ENCODE measurements at regions not wholly inside any gene's neighbourhood (a gene's known extent, or its start where the extent isn't known, plus 50 kb on each side); places are given as distances from the start of the nearest gene placed in this dataset.

DNA sequence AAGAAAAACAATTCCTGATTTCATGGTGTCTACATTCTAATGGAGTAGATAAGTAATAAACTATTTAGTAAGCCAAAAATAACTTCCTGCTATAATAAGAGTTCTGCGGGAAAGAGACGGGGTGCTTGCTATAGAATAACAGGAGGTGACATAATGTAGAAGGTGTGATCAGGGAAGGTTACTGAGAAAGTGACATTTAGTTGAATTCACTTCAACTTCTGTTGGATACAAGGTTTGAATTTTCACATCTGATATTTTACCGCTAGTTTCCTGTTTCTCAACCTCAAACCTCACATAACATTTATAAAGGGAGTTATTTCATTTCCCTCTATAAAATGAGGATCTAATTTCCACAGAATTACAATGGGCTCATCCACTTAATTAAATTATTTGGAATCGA is 102.3 kb upstream of the GBE1 start:
- Histone ChIP-seq H3K36me3 (ENCODE audit: control insufficient read depth in 1 of 2, insufficient read depth in 2 of 2, low read depth in 1 of 2, low read length in 2 of 2) (no peaks in the 10 kb centered on the region), H3K4me1 (ENCODE audit: control insufficient read depth, insufficient read depth, low read depth, low read length) (no peaks in the 10 kb centered on the region), H3K9me3 (ENCODE audit: control insufficient read depth, low read length) (no peaks in the 10 kb centered on the region), H3K4me2 (ENCODE audit: low read length, poor library complexity, severe bottlenecking) (no peak overlapping the region), H3K4me3 (ENCODE audit: insufficient read depth in 1 of 2, low read depth in 1 of 2, low read length in 2 of 2) (no peak overlapping the region), H3K9ac (ENCODE audit: low read length) (no peak overlapping the region), H3K23ac (ENCODE audit: low read length in 2 of 2) (no peak overlapping the region), H3K4ac (ENCODE audit: low read depth in 1 of 2, low read length in 2 of 2) (no peak overlapping the region), H2AFZ (ENCODE audit: low read depth, low read length) (no peak overlapping the region), H2BK120ac (ENCODE audit: low read depth, low read length) (no peak overlapping the region), H2AK5ac (ENCODE audit: low read length, severe bottlenecking) (no peak overlapping the region), H3K18ac (ENCODE audit: low read depth in 1 of 2, low read length in 2 of 2) (no peak overlapping the region), H3K79me1 (replicated peaks; ENCODE audit: low read length, poor library complexity, severe bottlenecking) (no peaks in the 10 kb centered on the region), H3K14ac (ENCODE audit: low read length in 2 of 2) (no peak overlapping the region), H3K27me3 (ENCODE audit: control insufficient read depth in 1 of 2, insufficient read depth in 1 of 2, low read length in 2 of 2) (no peaks in the 10 kb centered on the region), H3K27ac (ENCODE audit: low read length, poor library complexity, severe bottlenecking) (no peak overlapping the region), H2BK12ac (ENCODE audit: low read length in 2 of 2) (no peak overlapping the region), H4K91ac (ENCODE audit: low read length) (no peak overlapping the region), H4K8ac (ENCODE audit: low read length) (no peak overlapping the region), H2BK15ac (ENCODE audit: low read depth, poor library complexity, severe bottlenecking) (no peak overlapping the region), H2BK5ac (ENCODE audit: low read depth, low read length, poor library complexity, severe bottlenecking) (no peak overlapping the region)
- 94% methylated on average over 2 of the region's 4 CpGs for WGBS
- no peak for DNase-seq

DNA sequence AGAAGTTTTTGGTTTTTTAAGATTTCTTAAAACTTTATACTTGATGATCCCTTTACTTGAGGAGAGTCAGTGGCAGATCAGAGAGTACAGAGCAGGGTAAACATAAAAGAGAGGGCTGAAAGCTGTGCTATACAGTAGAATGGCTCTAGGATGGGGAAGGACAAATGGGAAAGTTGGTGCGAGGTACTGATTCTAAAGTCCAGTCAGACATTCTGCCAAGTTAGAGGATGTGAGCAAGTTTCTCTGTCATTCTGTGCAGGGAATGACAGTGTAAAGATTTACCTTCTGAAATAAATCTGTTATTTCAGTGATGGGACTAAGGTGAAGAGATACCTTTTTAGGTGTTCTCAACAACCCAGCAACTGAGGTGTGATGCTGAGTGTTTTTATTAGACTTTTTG is 100.1 kb upstream of the GBE1 start:
- no peak overlapping the region for H3K23ac ChIP-seq (ENCODE audit: low read length in 2 of 2)
- no peak overlapping the region for H2AFZ ChIP-seq (ENCODE audit: low read depth, low read length)
- no peaks in the 10 kb centered on the region for H3K79me1 ChIP-seq (replicated peaks; ENCODE audit: low read length, poor library complexity, severe bottlenecking)
- H2BK15ac ChIP-seq (ENCODE audit: low read depth, poor library complexity, severe bottlenecking): no peak overlapping the region
- H3K14ac ChIP-seq (ENCODE audit: low read length in 2 of 2): no peak overlapping the region
- no peak for DNase-seq
- H4K8ac ChIP-seq (ENCODE audit: low read length): no peak overlapping the region
- H3K4me1 ChIP-seq (ENCODE audit: control insufficient read depth, insufficient read depth, low read depth, low read length): no peaks in the 10 kb centered on the region
- WGBS: 100% methylated on average over 1 of the region's 1 CpG
- H2BK12ac ChIP-seq (ENCODE audit: low read length in 2 of 2): no peak overlapping the region
- H4K91ac ChIP-seq (ENCODE audit: low read length): no peak overlapping the region
- no peak overlapping the region for H3K18ac ChIP-seq (ENCODE audit: low read depth in 1 of 2, low read length in 2 of 2)
- no peak overlapping the region for H3K27ac ChIP-seq (ENCODE audit: low read length, poor library complexity, severe bottlenecking)
- H3K9me3 ChIP-seq (ENCODE audit: control insufficient read depth, low read length): no peaks in the 10 kb centered on the region
- no peak overlapping the region for H3K4me3 ChIP-seq (ENCODE audit: insufficient read depth in 1 of 2, low read depth in 1 of 2, low read length in 2 of 2)
- no peak overlapping the region for H2AK5ac ChIP-seq (ENCODE audit: low read length, severe bottlenecking)
- H2BK120ac ChIP-seq (ENCODE audit: low read depth, low read length): no peak overlapping the region
- no peak overlapping the region for H2BK5ac ChIP-seq (ENCODE audit: low read depth, low read length, poor library complexity, severe bottlenecking)
- no peak overlapping the region for H3K4ac ChIP-seq (ENCODE audit: low read depth in 1 of 2, low read length in 2 of 2)
- H3K36me3 ChIP-seq (ENCODE audit: control insufficient read depth in 1 of 2, insufficient read depth in 2 of 2, low read depth in 1 of 2, low read length in 2 of 2): no peaks in the 10 kb centered on the region
- no peak overlapping the region for H3K4me2 ChIP-seq (ENCODE audit: low read length, poor library complexity, severe bottlenecking)
- no peaks in the 10 kb centered on the region for H3K27me3 ChIP-seq (ENCODE audit: control insufficient read depth in 1 of 2, insufficient read depth in 1 of 2, low read length in 2 of 2)
- H3K9ac ChIP-seq (ENCODE audit: low read length): no peak overlapping the region

DNA sequence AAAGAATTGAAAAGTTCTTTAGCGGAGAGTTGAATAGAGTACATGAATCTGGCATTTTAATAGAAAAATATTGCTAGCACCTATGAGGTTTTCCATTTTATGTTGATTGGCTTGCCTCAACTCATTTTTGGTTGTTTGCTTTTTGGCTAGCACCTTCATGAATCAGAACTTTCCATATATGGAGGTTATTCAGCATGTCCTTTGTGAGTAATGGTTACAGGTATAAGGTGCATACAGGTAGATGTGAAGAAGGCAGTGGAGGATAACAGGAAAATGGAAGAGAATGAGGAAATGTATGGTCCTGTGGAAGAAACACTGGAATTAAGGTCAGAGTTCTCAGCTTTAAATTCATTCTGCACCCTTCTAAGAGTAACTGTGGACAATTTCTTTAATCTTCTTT is 98.1 kb upstream of the GBE1 start:
- Histone ChIP-seq H3K23ac (ENCODE audit: low read length in 2 of 2) (no peak overlapping the region), H2AFZ (ENCODE audit: low read depth, low read length) (no peak overlapping the region), H2BK15ac (ENCODE audit: low read depth, poor library complexity, severe bottlenecking) (no peak overlapping the region), H3K79me1 (replicated peaks; ENCODE audit: low read length, poor library complexity, severe bottlenecking) (no peaks in the 10 kb centered on the region), H3K27me3 (ENCODE audit: control insufficient read depth in 1 of 2, insufficient read depth in 1 of 2, low read length in 2 of 2) (no peaks in the 10 kb centered on the region), H3K4me3 (ENCODE audit: insufficient read depth in 1 of 2, low read depth in 1 of 2, low read length in 2 of 2) (no peak overlapping the region), H2AK5ac (ENCODE audit: low read length, severe bottlenecking) (no peak overlapping the region), H3K14ac (ENCODE audit: low read length in 2 of 2) (no peak overlapping the region), H4K91ac (ENCODE audit: low read length) (no peak overlapping the region), H2BK5ac (ENCODE audit: low read depth, low read length, poor library complexity, severe bottlenecking) (no peak overlapping the region), H2BK120ac (ENCODE audit: low read depth, low read length) (no peak overlapping the region), H2BK12ac (ENCODE audit: low read length in 2 of 2) (no peak overlapping the region), H3K27ac (ENCODE audit: low read length, poor library complexity, severe bottlenecking) (no peak overlapping the region), H3K4ac (ENCODE audit: low read depth in 1 of 2, low read length in 2 of 2) (no peak overlapping the region), H3K4me2 (ENCODE audit: low read length, poor library complexity, severe bottlenecking) (no peak overlapping the region), H3K9me3 (ENCODE audit: control insufficient read depth, low read length) (no peaks in the 10 kb centered on the region), H3K4me1 (ENCODE audit: control insufficient read depth, insufficient read depth, low read depth, low read length) (no peaks in the 10 kb centered on the region), H3K18ac (ENCODE audit: low read depth in 1 of 2, low read length in 2 of 2) (no peak overlapping the region), H3K9ac (ENCODE audit: low read length) (no peak overlapping the region), H4K8ac (ENCODE audit: low read length) (no peak overlapping the region), H3K36me3 (ENCODE audit: control insufficient read depth in 1 of 2, insufficient read depth in 2 of 2, low read depth in 1 of 2, low read length in 2 of 2) (no peaks in the 10 kb centered on the region)
- WGBS: 100% methylated on average over 1 of the region's 1 CpG
- no peak for DNase-seq

DNA sequence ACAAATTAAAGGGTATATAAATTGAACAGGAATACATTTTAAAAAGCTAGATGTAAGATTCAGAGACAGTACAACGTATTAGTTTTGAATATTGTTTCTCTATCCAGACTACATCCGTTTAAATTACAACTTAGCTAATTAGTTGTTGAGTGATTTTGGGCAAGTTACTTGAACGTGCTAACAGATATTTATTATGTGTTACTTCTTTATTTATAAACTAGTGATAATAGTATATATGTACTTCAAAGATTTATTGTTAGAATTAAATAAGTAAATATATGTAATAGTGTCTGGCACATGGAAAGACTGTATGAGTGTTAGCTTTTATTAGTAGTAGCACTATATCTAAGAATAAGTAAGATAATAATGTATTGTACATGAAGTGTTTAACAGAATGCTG is 92.0 kb upstream of the GBE1 start:
- Histone ChIP-seq H3K4me2 (ENCODE audit: low read length, poor library complexity, severe bottlenecking) (no peak overlapping the region), H2AK5ac (ENCODE audit: low read length, severe bottlenecking) (no peak overlapping the region), H3K9me3 (ENCODE audit: control insufficient read depth, low read length) (no peaks in the 10 kb centered on the region), H3K27ac (ENCODE audit: low read length, poor library complexity, severe bottlenecking) (no peak overlapping the region), H3K23ac (ENCODE audit: low read length in 2 of 2) (no peak overlapping the region), H3K36me3 (ENCODE audit: control insufficient read depth in 1 of 2, insufficient read depth in 2 of 2, low read depth in 1 of 2, low read length in 2 of 2) (no peaks in the 10 kb centered on the region), H3K27me3 (ENCODE audit: control insufficient read depth in 1 of 2, insufficient read depth in 1 of 2, low read length in 2 of 2) (no peaks in the 10 kb centered on the region), H3K18ac (ENCODE audit: low read depth in 1 of 2, low read length in 2 of 2) (no peak overlapping the region), H3K79me1 (replicated peaks; ENCODE audit: low read length, poor library complexity, severe bottlenecking) (no peaks in the 10 kb centered on the region), H3K4me1 (ENCODE audit: control insufficient read depth, insufficient read depth, low read depth, low read length) (no peaks in the 10 kb centered on the region), H2BK15ac (ENCODE audit: low read depth, poor library complexity, severe bottlenecking) (no peak overlapping the region), H2AFZ (ENCODE audit: low read depth, low read length) (no peak overlapping the region), H4K91ac (ENCODE audit: low read length) (no peak overlapping the region), H3K14ac (ENCODE audit: low read length in 2 of 2) (no peak overlapping the region), H3K4ac (ENCODE audit: low read depth in 1 of 2, low read length in 2 of 2) (no peak overlapping the region), H2BK12ac (ENCODE audit: low read length in 2 of 2) (no peak overlapping the region), H3K4me3 (ENCODE audit: insufficient read depth in 1 of 2, low read depth in 1 of 2, low read length in 2 of 2) (no peak overlapping the region), H4K8ac (ENCODE audit: low read length) (no peak overlapping the region), H3K9ac (ENCODE audit: low read length) (no peak overlapping the region), H2BK5ac (ENCODE audit: low read depth, low read length, poor library complexity, severe bottlenecking) (no peak overlapping the region), H2BK120ac (ENCODE audit: low read depth, low read length) (no peak overlapping the region)
- DNase-seq: no peak
- no CpG with 5 or more reads among the region's 3 CpGs for WGBS

Measured in mesenchymal stem cell (in vitro differentiated cells and primary cell).